Ishikawa (cell line): ENCODE measurements at regions not wholly inside any gene's neighbourhood (a gene's known extent, or its start where the extent isn't known, plus 50 kb on each side); places are given as distances from the start of the nearest gene placed in this dataset.

ENCODE experiments used
- CEBPB ChIP-seq: IDR thresholded peaks from 2 replicates; pipeline ENCODE4 v1.6.1; 2012
- CREB1 ChIP-seq: IDR thresholded peaks from 2 replicates; pipeline ENCODE4 v1.6.1; 2012; ENCODE audit warnings: low read depth
- EGR1 ChIP-seq: IDR thresholded peaks from 2 replicates; pipeline ENCODE4 v1.6.1; 2012
- EP300 ChIP-seq: IDR thresholded peaks from 2 replicates; pipeline ENCODE4 v1.6.1; 2012; ENCODE audit warnings: borderline replicate concordance
- FOXM1 ChIP-seq: IDR thresholded peaks from 2 replicates; pipeline ENCODE4 v1.6.1; 2012; ENCODE audit warnings: low read depth, borderline replicate concordance
- NFIC ChIP-seq: IDR thresholded peaks from 2 replicates; pipeline ENCODE4 v1.6.1; 2012
- RAD21 ChIP-seq: IDR thresholded peaks from 2 replicates; pipeline ENCODE4 v1.6.1; 2012; ENCODE audit warnings: low read depth
- REST ChIP-seq: IDR thresholded peaks from 2 replicates; pipeline ENCODE4 v1.6.1; 2012; ENCODE audit warnings: low read depth, mild to moderate bottlenecking
- TAF1 ChIP-seq: IDR thresholded peaks from 2 replicates; pipeline ENCODE4 v1.6.1; 2012; ENCODE audit warnings: low read depth, mild to moderate bottlenecking
- TCF12 ChIP-seq: IDR thresholded peaks from 2 replicates; pipeline ENCODE4 v1.6.1; 2012; ENCODE audit warnings: low read depth
- TEAD4 ChIP-seq: IDR thresholded peaks from 2 replicates; pipeline ENCODE4 v1.6.1; 2012
- YY1 ChIP-seq: IDR thresholded peaks from 2 replicates; pipeline ENCODE4 v1.6.1; 2012; ENCODE audit warnings: low read depth
- ZBTB7A ChIP-seq: IDR thresholded peaks from 2 replicates; pipeline ENCODE4 v1.6.1; 2012; ENCODE audit warnings: low read depth
- TF ChIP-seq, protein P1 (sequence below): IDR thresholded peaks from 2 replicates; pipeline ENCODE4 v1.6.1; 2012
- TF ChIP-seq, protein P2 (sequence below): IDR thresholded peaks from 2 replicates; pipeline ENCODE4 v1.6.1; 2012

- TF ChIP-seq, protein P1, sequence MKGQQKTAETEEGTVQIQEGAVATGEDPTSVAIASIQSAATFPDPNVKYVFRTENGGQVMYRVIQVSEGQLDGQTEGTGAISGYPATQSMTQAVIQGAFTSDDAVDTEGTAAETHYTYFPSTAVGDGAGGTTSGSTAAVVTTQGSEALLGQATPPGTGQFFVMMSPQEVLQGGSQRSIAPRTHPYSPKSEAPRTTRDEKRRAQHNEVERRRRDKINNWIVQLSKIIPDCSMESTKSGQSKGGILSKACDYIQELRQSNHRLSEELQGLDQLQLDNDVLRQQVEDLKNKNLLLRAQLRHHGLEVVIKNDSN, result no peak
- TF ChIP-seq CEBPB (no peak), NFIC (no peak), FOXM1 (no peak), RAD21 (no peak), TAF1 (no peak), REST (no peak), TEAD4 (no peak), EGR1 (no peak), YY1 (no peak), EP300 (no peak), ZBTB7A (no peak), CREB1 (no peak), TCF12 (no peak)
- TF ChIP-seq, protein P2, sequence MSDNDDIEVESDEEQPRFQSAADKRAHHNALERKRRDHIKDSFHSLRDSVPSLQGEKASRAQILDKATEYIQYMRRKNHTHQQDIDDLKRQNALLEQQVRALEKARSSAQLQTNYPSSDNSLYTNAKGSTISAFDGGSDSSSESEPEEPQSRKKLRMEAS, result no peak
Measured at GRCh38 chr14:94907626-94908261, 137.8 kb upstream of the GSC start.

- TF ChIP-seq, protein P1, result no peak
- TF ChIP-seq EP300 (no peak), TAF1 (no peak), TEAD4 (no peak), EGR1 (no peak), RAD21 (no peak), REST (no peak), NFIC (no peak)
- TF ChIP-seq, protein P2, result no peak
Measured at GRCh38 chr14:94906991-94907587, 137.2 kb upstream of the GSC start.

DNA sequence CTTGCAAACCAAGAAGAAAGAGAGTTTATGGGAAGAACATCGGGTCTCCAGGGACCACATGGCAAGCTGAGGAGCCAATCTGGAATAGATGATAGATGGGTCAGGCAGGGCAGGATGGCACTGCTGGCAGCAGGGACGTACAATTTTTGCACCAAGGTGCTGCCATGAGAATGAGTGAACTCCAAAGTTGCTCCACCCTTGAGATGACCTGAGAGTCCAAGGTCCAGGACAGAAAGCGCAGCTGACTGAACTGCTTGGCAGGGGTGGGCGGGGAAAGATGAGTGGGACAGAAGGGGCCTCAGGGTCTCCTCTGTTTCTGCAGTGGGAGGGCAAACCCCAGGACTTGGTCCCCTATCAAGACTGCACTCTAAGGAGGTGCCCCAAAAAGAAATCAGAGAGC is 136.7 kb upstream of the GSC start:
- TF ChIP-seq, protein P1, result no peak
- TF ChIP-seq, protein P2, result no peak
- no peak for TF ChIP-seq TCF12
- no peak for TF ChIP-seq TEAD4
- TF ChIP-seq EP300, result no peak

- TF ChIP-seq CREB1 (no peak), EP300 (no peak), EGR1 (no peak), YY1 (no peak), REST (no peak), FOXM1 (no peak), TCF12 (no peak), NFIC (no peak), TEAD4 (no peak), CEBPB (no peak), RAD21 (no peak)
- TF ChIP-seq, protein P2, result no peak
- TF ChIP-seq, protein P1, result no peak
Measured at GRCh38 chr14:94904636-94905035, 134.7 kb upstream of the GSC start.
